NCI-H2107 (cell line): ENCODE measurements at regions not wholly inside any gene's neighbourhood (a gene's known extent, or its start where the extent isn't known, plus 50 kb on each side); places are given as distances from the start of the nearest gene placed in this dataset.
"Not testable (repeated sequence)": the region's sequence is repeated elsewhere in the genome, so short reads cannot be mapped to it uniquely, and the experiment has no call there.

ENCODE experiments used
- DNase-seq: peaks from one replicate; lab custom pipeline; 2025; lab: John Stamatoyannopoulos, UW

DNA sequence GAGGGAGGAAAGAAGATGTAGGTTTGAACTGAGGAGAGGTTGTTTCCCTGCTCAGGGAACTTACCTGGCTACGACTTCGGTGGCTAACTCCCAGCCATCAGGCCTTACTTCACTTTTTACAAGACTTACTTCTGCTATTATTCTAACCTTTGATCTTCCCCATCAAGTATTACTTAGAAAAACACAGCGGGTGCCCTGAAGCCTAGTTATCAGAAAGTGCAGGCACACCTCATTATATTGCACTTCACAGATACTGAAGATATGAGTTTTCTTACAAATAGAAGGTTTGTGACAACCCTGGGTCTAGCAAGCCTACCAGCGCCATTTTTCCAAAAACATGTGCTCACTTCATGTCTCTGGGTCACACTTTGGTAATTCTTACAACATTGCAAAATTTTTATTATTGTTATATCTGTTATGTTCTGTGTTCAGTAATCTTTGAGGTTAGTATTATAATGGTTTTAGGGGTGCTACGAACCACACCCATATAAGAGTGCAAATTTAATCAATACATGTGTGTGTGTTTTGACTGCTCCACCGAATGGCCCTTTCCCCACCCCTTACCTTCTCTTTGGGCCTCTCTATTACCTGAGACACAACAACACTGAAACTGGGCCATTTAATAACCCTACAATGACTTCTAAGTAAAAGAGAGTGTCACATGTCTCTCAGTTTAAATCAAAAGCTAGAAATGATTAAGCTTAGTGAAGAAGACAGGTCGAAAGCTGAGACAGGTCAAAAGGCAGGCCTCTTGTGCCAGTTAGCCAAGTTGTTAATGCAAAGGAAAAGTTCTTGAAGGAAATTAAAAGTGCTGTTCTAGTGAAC, 2102.7 kb upstream of the WWC1 start:
- DNase-seq: no peak

DNA sequence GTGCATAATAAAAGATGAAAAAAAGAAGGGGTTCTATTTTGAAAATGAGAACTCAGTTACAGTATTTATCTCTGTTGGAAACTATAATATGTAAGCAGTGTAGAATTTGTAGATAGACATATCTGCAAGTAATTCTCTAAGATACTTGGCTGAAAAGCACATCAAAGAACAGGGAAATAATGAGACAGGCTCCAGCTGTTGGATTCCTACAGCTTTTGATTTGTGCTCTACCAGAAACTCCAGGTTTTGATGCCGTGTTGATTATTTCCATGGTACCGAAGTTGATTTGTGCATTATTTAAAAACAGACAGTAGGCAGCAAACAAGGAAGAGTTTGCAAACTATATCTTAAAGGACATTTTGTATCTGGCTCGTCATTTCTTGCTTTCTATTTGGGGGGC, 2098.7 kb upstream of the WWC1 start:
- DNase-seq: no peak

GRCh38 chr5:166195981-166196380, 2095.5 kb upstream of the WWC1 start:
- DNase-seq: no peak

- no peak for DNase-seq
Observed at GRCh38 chr5:166200532-166200931, 2090.9 kb upstream of the WWC1 start.

DNA sequence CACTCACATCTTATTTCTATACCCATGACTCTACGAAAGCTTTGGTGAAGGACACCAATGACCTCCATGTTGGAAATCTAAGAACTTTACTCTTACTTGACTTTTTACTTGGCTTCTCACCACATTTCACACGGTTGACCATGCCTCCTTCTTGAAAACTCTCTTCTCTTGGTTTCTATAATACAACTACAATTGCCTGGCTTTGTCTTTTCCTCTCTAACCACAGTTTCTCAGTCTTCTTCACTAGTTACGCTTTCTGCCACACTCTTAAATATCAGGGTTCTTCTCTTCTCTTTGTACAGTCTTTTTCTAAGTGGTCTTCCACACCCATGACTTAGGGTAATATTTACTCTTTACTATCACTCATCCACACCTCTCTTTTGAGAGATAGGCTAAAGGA, 2079.8 kb upstream of the WWC1 start:
- DNase-seq: no peak

DNA sequence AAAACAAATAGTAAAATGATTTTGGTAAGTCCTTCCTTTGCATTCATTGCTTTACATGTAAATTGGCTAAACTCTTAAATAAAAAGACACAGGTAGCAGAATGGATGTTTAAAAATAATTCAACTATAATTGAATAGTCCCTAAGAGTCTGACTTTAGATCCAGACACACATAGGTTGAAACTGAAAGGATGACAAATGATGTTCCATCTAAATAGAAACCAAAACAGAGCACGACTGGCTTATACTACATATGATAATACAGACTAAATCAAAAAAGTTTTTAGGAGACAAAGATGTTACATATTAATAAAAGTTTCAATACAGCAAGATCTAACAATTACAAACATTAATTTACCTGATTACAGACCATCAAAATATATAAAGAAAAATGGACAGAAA, 2055.1 kb upstream of the WWC1 start:
- DNase-seq: no peak

- no peak for DNase-seq
Observed at GRCh38 chr5:166240705-166241104, 2050.7 kb upstream of the WWC1 start.

DNA sequence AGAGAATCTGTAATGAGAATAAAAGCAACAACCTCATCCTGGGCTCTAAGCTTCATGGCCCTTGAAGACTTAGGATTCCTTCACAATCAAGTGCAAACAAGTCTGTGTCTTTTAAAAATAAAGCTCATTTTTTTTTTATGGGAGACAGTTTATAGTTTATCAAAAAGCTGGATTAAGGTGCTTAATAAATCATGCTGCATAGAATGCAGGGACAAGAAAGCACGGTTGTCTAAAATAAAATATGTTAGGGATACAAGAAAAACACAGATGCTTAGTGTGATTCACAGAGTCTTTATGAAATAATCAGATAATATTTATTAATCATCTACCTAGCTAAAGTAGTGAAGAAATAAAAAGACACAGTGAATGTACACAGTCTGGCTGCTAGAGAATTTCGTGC, 2045.9 kb upstream of the WWC1 start:
- DNase-seq: no peak

- no peak for DNase-seq
Observed at GRCh38 chr5:166251786-166252185, 2039.7 kb upstream of the WWC1 start.

DNA sequence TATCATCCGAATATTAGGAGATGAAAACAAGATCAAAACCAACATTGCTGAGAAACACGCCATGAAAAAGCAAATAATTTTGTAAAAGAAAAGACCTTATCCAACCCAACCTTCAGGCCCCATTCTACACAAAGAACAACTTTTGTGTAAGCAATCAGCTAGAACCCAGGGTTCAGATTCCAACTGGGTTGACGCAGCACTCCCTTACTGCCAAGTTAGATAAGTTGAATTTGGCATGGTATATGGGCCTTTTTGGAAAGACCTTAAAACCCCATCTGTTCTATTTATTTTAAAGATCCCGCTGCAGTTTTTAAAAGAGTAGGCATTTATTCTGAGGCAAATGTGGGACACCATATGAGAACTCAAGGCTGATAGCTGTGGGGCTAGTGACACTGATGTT, 2033.8 kb upstream of the WWC1 start:
- DNase-seq: no peak

- DNase-seq: no peak
Observed at GRCh38 chr5:166262395-166262794, 2029.0 kb upstream of the WWC1 start.

- DNase-seq: no peak
Observed at GRCh38 chr5:166267907-166268306, 2023.5 kb upstream of the WWC1 start.

DNA sequence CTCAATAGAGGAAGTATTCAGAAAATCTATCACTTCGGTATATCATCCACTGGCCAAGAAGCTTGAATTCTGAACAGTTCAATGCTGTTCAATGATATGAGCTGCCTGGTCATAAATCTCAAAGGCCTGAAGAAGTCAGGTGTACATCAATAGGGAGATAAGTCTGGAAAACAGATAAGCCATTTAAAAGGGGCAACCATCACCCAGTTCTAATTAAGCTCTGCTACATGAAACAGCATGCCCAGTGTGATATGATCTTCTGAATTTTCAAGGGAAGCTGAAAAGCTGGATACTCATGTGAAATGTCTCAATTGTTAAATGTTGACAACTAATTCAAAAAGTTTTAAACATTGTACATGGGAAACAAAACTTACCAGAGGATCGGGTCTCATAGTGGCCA, 2020.7 kb upstream of the WWC1 start:
- no peak for DNase-seq

DNA sequence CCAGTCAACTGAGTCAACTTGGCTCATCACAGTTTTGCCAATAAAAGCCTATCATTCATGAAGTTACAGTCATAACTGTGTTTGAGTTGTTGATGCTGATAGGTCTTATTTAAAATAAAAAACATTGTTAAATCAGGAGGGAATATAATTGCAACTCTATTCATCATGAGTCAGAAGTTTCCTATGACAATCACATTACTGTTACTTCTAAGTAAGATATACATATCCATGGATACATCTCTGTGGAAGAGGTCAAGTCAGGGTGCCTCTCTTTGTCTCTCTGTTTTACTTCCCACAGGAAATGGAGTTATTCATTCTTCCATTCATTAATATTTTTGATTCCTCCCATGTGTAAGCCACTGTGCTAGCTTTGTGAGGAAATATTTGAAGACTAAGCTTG, 2015.4 kb upstream of the WWC1 start:
- no peak for DNase-seq

- DNase-seq: no peak
Observed at GRCh38 chr5:166279828-166280227, 2011.6 kb upstream of the WWC1 start.

DNA sequence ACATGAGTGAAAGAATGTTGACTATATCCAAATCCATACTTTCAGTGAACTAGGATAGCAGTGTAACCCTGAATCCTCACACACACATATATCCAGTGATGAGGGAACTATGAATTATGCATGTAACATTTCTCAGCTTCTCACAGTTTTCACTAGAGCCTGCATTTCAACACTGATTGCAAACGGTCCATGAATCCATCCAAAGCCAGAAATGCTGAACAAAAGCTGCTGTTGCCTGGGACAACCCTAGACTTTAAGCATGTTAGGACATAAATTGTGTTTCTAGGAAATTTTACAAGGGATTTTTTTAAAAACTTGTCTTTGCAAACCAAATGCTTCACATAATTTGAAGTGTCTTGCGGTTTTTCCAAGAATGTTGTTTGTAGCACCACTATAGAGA, 2010.0 kb upstream of the WWC1 start:
- DNase-seq: no peak

DNA sequence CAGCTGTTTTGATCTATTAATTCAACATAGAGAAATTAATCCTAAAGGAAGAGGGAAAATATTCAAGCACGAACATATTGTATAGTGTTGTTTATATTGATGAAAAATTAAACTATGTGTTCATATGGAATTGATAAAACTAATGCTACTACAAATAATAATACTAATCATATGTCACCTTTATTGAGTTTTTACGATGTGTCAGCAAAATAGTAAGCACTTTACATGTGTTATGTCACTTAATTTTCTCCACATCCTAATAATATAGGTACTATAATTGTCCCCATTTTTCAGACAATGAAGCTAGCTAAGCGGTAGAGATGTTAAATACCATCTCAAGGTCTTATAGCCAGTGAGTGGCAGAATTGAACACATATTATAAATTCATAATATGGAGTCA, 2008.5 kb upstream of the WWC1 start:
- no peak for DNase-seq

DNA sequence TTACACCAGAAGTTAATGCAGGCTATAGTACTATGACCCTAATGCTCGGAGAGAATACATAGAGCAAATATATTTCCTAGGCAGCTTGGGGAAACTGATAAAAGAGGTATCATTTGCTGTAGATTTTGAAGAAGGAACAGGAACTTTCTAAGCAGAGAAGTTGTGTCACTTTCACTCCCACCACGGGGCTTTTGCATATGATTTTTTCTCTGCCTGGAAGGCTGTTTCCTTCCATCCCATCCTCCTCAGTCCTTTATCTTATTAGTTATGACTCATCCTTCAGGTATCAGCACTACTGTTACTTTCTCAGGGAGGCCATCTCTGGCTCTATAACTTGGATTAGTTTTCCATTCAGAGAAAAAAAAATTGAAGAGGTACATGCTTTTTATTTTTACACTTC, 2006.1 kb upstream of the WWC1 start:
- DNase-seq: no peak

GRCh38 chr5:166286832-166287231, 2004.6 kb upstream of the WWC1 start:
- no peak for DNase-seq

DNA sequence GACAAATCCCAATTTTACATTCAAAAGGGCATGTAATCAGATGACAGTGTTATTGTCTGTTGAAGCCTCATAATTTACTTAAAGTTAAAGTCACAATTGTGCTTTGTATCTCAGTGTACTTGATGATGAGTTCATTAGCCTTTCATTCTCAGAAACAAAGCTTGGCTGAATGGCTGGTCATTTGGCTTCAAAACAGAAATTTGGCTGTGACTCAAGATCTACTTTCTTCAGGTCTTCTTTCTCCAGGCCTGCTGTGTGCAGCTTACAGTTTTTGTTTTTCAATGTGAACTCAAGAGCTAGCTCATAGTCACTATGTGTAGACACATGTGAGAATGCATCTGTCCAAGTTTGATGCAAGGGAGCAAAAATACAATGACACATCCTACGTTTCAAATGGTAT, 2003.6 kb upstream of the WWC1 start:
- no peak for DNase-seq

- not testable (repeated sequence) for DNase-seq
Observed at GRCh38 chr5:166291800-166292199, 1999.6 kb upstream of the WWC1 start.

DNA sequence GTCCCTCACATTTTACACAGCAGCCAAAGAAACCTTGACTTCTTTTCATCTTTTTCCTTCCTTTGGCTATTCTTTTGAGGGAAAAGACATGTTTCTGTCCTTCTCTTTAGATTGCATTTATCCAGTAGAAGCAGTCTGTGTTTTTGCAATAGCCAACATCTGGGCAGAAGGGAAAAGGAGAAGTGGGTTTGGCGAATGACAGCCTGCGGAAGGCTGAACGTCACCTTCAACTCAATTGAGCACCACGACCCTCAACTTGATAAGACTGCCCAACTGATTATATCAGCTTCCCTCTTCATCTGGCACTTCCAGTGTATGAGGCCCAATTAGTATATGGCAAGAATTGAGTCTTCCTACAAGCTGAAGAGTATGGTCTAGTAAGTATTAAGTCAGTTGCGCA, 1997.6 kb upstream of the WWC1 start:
- DNase-seq: no peak

GRCh38 chr5:166302166-166302565, 1989.3 kb upstream of the WWC1 start:
- no peak for DNase-seq

DNA sequence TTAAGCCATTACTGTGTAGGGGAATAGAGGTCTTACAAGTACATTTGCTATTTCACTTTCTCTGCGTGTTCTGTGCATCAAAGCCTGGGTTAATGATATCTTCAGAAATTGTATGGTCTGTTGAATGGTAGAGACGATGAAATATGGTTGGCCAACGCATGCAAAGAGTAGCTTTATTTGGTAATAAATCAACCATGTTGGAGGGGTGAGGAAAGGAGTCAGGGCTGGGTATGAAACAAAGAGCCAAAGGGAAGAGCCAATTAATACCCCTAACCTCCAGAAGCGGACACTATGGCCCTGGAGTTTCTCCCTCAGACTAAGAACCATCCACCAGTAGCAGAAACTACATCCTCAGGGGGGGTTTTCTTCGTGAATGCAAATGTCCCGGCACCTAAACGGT, 1974.0 kb upstream of the WWC1 start:
- no peak for DNase-seq
